ENCODE measurements at regions not wholly inside any gene's neighbourhood (a gene's known extent, or its start where the extent isn't known, plus 50 kb on each side); places are given as distances from the start of the nearest gene placed in this dataset.
A peak's percentile ranks its signal among the peaks of the same experiment; 100 is the strongest.
"Not testable (repeated sequence)": the region's sequence is repeated elsewhere in the genome, so short reads cannot be mapped to it uniquely, and the experiment has no call there.

DNA sequence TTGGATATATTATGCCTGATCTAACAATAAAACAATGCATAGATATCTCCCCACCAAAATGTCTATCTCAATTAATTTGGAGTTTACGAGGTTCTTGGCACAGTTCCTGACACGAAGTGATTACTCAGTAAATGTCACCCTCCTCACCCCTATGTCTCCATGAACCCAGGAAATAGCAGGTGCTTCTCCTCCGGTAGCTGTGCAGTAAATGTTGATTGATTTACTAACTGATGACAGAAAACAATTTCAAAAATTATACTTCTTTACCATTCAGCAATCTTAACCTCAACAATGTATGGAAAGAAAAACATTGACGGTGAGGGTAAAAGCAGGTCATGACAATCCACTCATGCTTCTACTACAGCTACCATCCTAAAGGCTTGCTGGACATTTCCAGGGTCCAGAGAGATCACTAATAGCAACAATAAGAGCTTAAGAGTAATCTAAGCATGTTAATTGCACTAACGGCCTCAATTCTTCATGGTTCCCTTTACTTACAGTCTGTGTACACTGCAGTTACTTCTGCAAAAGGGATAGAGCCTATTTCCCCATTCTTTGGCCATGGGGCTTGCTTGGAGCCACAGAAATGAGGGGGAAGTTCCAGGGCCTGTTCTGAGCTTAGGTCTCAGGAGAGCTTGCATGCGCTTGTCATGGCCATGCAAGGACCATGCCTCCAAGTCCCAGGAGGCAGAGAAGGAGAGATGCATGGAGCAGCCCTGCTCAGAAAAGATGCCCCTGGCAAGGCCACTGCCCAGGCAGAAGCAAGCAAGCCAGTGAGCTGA is 222.6 kb downstream of the ATP6V0E2 start:
- not testable (repeated sequence) for H3K4me3 ChIP-seq; H3K27ac ChIP-seq; H3K27me3 ChIP-seq; DNase-seq; H3K9me3 ChIP-seq (replicated peaks); H3K4me1 ChIP-seq; H3K36me3 ChIP-seq

DNA sequence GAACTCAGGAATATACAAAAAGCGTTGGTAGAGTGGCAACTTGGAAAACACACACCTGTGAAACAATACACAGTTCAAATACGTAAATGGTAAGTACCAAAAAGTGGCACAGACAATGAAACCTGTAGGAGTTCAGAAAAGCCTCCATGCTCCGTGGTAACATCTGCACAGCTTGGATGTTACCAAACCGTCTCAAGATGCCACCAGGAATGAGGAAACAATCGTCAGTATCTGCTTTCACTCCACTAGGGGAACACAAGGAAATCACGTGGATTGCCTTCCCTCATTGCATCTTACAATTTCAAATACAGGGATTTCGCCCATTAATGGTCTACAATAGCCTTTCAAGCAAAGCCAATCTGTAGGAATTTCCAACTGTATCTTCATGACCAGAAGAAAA is 224.6 kb upstream of the LRRC61 start:
- H3K9me3 ChIP-seq (replicated peaks); H3K36me3 ChIP-seq; H3K27ac ChIP-seq; H3K27me3 ChIP-seq; H3K4me1 ChIP-seq; H3K4me3 ChIP-seq; DNase-seq: not testable (repeated sequence)

DNA sequence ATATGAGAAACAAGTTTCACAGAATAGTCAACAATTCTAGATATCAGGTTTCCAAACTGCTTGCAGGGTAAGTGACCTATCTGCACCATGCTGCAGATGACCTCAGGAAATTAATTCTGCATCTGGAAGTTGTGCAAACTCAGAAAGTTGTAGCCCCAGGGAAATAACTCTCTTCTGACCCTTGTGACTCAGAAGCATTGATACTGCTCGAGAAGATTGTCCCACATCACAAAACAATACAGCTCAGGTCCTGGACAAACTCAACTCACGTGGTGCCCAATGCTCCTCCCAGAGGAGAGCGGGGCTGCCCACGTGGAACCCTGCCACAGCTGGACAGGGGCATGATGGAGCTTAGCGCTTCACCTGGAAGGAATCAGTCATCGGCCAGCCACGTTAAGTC is 221.9 kb upstream of the LRRC61 start:
- H3K4me1 ChIP-seq; H3K27ac ChIP-seq; H3K36me3 ChIP-seq; H3K27me3 ChIP-seq; DNase-seq; H3K4me3 ChIP-seq; H3K9me3 ChIP-seq (replicated peaks): not testable (repeated sequence)

DNA sequence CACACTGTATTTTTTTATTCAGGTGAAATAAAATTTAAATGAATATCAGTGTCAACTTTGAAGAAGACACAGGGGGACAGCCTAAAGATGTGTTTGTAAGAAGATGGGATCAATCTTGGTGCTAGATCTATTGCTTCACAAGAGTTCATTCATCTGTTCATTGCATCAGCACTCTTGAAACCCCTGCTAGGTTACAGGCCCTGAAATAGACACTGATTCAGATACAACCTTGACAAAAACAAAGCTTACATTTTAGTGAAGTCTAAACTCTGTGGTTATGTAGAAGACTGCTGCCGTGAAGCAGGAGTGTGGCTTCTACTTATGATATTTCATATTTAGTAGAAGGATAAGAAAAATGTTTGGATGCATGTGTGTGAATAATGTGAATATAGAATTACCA is 215.9 kb upstream of the LRRC61 start:
- not testable (repeated sequence) for H3K36me3 ChIP-seq; H3K9me3 ChIP-seq (replicated peaks); DNase-seq; H3K4me1 ChIP-seq; H3K27ac ChIP-seq; H3K4me3 ChIP-seq; H3K27me3 ChIP-seq

- H3K9me3 ChIP-seq (replicated peaks); H3K27ac ChIP-seq; H3K36me3 ChIP-seq; H3K27me3 ChIP-seq; H3K4me1 ChIP-seq; H3K4me3 ChIP-seq: not testable (repeated sequence)
- DNase-seq = peak; percentile 13 to 46
Measured at GRCh38 chr7:150110375-150110820, 212.8 kb upstream of the LRRC61 start.

GRCh38 chr7:150110882-150111281 is 212.3 kb upstream of the LRRC61 start:
- DNase-seq; H3K36me3 ChIP-seq; H3K4me3 ChIP-seq; H3K9me3 ChIP-seq (replicated peaks); H3K27ac ChIP-seq; H3K4me1 ChIP-seq; H3K27me3 ChIP-seq: not testable (repeated sequence)

- H3K9me3 ChIP-seq (replicated peaks); H3K27me3 ChIP-seq; H3K4me3 ChIP-seq; H3K36me3 ChIP-seq; DNase-seq; H3K4me1 ChIP-seq; H3K27ac ChIP-seq: not testable (repeated sequence)
Measured at GRCh38 chr7:150111373-150112139, 211.6 kb upstream of the LRRC61 start.

GRCh38 chr7:150113301-150113700 is 209.9 kb upstream of the LRRC61 start:
- not testable (repeated sequence) for DNase-seq; H3K9me3 ChIP-seq (replicated peaks); H3K4me3 ChIP-seq; H3K36me3 ChIP-seq; H3K27me3 ChIP-seq; H3K4me1 ChIP-seq; H3K27ac ChIP-seq

DNA sequence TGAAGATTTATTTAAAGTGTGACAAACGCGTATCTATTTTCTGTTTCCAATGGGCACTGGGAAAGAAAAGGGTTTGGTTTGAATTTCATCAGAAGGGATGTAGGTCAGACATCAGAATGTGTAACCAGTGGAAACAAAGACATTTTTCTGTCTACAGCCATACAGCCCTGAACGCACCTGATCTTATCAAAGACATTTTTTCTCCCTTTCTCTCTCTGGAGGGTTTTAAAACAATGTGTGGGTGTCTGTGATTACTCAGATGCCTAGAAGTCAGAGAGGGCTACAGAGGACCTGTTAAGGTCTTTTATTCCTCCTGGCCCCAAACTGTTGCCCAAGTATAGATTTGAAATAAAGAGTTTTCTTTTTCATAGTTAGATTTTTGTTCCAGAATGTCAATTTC is 208.6 kb upstream of the LRRC61 start:
- not testable (repeated sequence) for H3K27ac ChIP-seq, DNase-seq, H3K27me3 ChIP-seq

DNA sequence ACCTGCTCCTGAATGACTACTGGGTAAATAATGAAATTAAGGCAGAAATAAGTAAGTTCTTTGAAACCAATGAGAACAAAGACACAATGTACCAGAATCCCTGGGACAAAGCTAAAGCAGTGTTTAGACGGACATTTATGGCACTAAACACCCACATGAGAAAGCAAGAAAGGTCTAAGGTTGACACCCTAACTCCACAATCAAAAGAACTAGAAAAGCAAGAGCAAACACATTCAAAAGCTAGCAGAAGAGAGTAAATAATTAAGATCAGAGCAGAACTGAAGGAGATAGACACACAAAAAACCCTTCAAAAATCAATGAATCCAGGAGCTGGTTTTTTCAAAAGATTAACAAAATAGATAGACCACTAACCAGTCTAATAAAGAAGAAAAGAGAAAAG is 203.2 kb upstream of the LRRC61 start:
- H3K27me3 ChIP-seq; H3K4me1 ChIP-seq; H3K4me3 ChIP-seq; H3K27ac ChIP-seq; H3K9me3 ChIP-seq (replicated peaks); H3K36me3 ChIP-seq; DNase-seq: not testable (repeated sequence)

More for the DNA sequence above, 208.6 kb upstream of the LRRC61 start:
- not testable (repeated sequence) for H3K36me3 ChIP-seq; H3K9me3 ChIP-seq (replicated peaks); H3K4me1 ChIP-seq; H3K4me3 ChIP-seq

GRCh38 chr7:150125831-150126230 is 197.3 kb upstream of the LRRC61 start:
- H3K4me3 ChIP-seq; H3K36me3 ChIP-seq; H3K4me1 ChIP-seq; H3K27me3 ChIP-seq; H3K9me3 ChIP-seq (replicated peaks); H3K27ac ChIP-seq: not testable (repeated sequence)
- DNase-seq = peak in 1 of 2 experiments; percentile 17

GRCh38 chr7:150134451-150134850 is 188.7 kb upstream of the LRRC61 start:
- not testable (repeated sequence) for H3K4me3 ChIP-seq; DNase-seq; H3K9me3 ChIP-seq (replicated peaks); H3K36me3 ChIP-seq; H3K27ac ChIP-seq; H3K27me3 ChIP-seq; H3K4me1 ChIP-seq

- H3K36me3 ChIP-seq; DNase-seq; H3K27ac ChIP-seq; H3K4me3 ChIP-seq; H3K27me3 ChIP-seq; H3K4me1 ChIP-seq; H3K9me3 ChIP-seq (replicated peaks): not testable (repeated sequence)
Measured at GRCh38 chr7:150135620-150136190, 187.4 kb upstream of the LRRC61 start.

- not testable (repeated sequence) for H3K4me1 ChIP-seq; H3K27me3 ChIP-seq; H3K27ac ChIP-seq; H3K4me3 ChIP-seq; DNase-seq; H3K36me3 ChIP-seq; H3K9me3 ChIP-seq (replicated peaks)
Measured at GRCh38 chr7:150139840-150140239, 183.3 kb upstream of the LRRC61 start.

DNA sequence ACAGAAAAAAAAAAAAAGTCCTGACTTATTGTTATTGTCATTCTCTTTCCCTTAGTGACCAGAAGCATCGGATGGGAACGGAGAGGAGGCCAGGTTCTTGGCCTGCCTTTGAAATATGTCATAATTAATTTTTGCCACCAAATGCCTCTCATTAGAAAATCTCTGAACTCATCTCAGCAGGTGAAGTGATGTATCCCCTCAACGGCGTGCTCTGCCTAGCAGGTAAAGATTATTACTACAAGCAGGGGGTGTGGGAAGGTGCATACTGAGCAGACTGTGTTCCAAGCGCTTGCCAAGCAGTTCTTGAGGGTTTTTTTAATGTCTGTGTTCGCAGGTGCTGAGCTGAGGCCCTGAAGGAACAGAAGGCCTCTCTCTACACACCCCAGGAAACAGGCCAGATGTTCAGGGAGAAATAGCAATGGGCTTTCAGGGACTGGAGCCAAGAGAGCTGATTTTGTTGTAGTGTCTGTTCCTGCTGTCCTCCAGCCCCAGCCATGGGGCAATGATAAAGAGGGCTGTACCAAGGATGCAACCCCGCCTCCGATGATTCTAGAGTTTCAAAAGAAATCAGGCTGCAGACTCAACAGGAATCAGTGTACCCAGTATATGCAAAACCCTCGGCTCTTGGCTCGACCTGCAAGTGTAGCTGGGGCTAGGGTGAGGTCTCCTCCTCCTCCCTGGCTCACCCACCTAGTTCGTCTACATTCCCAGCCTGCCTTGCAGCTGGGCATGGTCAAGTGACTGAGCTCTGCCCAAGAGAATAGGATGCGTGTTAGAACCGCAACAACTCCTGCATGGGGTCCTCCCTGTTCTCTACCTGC is 181.4 kb upstream of the LRRC61 start:
- not testable (repeated sequence) for DNase-seq; H3K27me3 ChIP-seq; H3K36me3 ChIP-seq; H3K27ac ChIP-seq; H3K9me3 ChIP-seq (replicated peaks); H3K4me3 ChIP-seq; H3K4me1 ChIP-seq

Measured in SJCRH30 (cell line).